ENCODE measurements at regions not wholly inside any gene's neighbourhood (a gene's known extent, or its start where the extent isn't known, plus 50 kb on each side); places are given as distances from the start of the nearest gene placed in this dataset.

DNA sequence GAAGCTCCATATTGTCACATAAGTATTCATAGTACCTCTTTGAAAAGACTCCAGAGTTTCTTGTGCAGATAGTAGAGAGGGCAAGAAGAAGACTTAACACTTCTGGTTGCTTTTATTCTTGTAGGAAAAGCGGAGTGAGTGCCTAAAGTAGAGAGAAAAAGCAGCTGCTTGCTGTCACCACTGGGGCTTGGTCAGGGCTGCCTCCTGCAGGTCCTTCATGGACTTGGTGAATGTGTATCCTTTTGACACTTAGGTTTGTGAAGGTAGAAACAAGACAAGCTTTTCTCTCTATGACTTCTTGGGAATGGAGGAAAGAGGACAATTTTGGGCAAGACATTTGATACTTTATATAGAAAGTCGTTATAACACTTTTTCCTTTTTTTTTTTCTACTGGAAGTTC, 312.8 kb upstream of the FANCL start:
- peaks cover 0 to 9% (median 5%) of the 10 kb centered on the region in 3 donors for H3K27me3 Mint-ChIP-seq
- H3K36me3 Mint-ChIP-seq = no peaks in the 10 kb centered on the region
- no peak overlapping the region for H3K27ac Mint-ChIP-seq
- DNase-seq (no peak), ATAC-seq (ENCODE audit: low read depth in 2 of 2) (no peak)
- no peaks in the 10 kb centered on the region for H3K9me3 Mint-ChIP-seq
- no peaks in the 10 kb centered on the region for H3K4me1 Mint-ChIP-seq
- no peak overlapping the region for H3K4me3 Mint-ChIP-seq

DNA sequence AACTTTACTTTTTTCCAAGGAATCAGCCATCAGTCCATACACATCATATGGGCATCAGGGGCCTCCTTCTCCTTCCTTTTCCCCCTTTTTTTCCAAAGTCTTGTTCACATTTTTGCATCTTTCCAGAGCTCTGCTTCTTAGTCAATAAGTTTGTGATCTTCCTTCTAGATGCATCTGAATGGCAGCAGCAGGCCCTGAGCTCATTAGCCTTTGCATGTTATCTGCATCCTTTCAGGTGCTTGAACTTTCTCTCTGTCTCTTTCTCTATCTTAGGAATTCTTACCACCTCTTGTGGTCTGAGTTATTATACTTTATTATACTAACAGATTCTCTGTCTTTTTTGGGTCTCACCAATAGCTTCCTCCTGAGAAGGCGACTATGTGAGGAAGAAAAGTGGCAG, 312.4 kb upstream of the FANCL start:
- Mint-ChIP-seq H3K27me3 (peaks cover 0 to 9% (median 5%) of the 10 kb centered on the region in 3 donors), H3K4me3 (no peak overlapping the region)
- DNase-seq = no peak

DNA sequence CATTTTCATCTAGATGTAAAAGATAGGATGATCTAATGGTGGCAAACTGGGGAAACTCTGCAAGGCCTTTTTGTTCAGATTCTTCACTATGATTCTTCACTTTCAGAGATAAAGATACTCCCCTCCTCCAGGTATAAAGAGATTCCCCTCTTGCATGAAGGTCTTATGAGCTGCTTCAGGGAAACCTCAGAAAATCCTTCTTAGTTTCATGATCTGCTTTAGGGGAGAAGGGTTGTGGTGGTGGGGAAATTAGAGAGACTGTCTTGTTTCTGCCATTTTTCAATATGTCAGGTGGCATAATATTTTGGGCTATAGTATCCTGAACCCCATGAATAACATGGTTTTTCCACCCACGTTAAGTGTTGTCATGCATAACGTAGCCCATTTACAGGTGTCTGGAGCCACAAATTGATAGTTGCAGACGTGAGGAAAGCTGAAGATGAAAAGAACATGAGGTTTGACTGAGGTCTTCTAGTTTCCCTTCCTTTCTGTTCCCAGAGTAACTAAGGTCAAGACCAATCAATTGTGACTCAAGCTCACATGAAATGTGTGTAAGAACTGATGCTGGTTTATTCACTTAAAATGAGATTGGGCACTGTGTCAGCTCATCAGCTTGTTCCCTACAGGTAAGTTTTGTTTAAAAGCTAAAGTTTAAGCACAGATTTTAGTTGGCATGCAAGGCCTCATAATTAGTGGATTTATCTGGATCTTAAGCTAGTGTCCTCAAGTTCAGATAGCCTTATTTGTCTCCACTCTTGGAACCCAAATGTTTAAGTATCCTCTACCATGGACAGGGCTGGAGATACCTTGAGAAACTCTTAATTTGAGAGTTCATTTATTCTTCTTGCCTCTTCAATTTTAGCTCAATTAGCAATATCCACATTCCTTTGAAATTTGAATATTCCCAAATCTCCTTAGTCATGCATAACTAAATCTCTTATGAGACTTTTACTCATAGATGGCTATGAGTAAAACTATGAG, 304.5 kb upstream of the FANCL start:
- H3K4me3 Mint-ChIP-seq = peak overlapping the region in 1 of 8 donors; percentile 25
- peaks cover 0 to 12% (median 0%) of the 10 kb centered on the region in 3 donors for H3K27me3 Mint-ChIP-seq
- no peaks in the 10 kb centered on the region for H3K9me3 Mint-ChIP-seq
- no peak overlapping the region for H3K27ac Mint-ChIP-seq
- no peak for ATAC-seq (ENCODE audit: low read depth in 2 of 2)
- no peaks in the 10 kb centered on the region for H3K36me3 Mint-ChIP-seq
- no peaks in the 10 kb centered on the region for H3K4me1 Mint-ChIP-seq
- no peak for DNase-seq

More for the DNA sequence above, 312.4 kb upstream of the FANCL start:
- no peak for ATAC-seq (ENCODE audit: low read depth in 2 of 2)
- no peaks in the 10 kb centered on the region for H3K9me3 Mint-ChIP-seq
- H3K4me1 Mint-ChIP-seq = no peaks in the 10 kb centered on the region
- H3K27ac Mint-ChIP-seq = no peak overlapping the region
- H3K36me3 Mint-ChIP-seq = no peaks in the 10 kb centered on the region

DNA sequence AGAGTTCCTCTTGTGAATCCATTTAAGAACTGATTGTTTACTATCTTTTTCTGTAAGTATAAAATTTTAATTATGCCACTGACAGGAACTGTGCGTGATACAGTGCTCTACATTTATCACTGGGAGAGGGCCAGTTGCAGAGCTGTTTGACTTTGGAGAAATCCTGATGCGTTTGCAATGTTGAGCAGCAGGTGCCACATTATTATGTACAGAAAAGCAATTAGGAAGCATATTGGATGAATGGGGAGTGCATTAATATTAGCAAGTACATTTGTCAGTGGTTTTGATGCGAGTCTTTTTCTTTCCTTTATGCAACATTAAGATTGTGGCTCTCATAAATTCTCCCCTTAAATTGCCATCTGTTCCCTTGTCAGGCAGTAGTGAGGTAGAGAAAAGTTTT, 302.3 kb upstream of the FANCL start:
- Mint-ChIP-seq H3K4me1 (no peaks in the 10 kb centered on the region), H3K36me3 (no peaks in the 10 kb centered on the region), H3K9me3 (no peaks in the 10 kb centered on the region), H3K4me3 (no peak overlapping the region), H3K27me3 (peaks cover 0 to 14% (median 0%) of the 10 kb centered on the region in 3 donors), H3K27ac (no peak overlapping the region)
- DNase-seq (no peak), ATAC-seq (ENCODE audit: low read depth in 2 of 2) (no peak)

DNA sequence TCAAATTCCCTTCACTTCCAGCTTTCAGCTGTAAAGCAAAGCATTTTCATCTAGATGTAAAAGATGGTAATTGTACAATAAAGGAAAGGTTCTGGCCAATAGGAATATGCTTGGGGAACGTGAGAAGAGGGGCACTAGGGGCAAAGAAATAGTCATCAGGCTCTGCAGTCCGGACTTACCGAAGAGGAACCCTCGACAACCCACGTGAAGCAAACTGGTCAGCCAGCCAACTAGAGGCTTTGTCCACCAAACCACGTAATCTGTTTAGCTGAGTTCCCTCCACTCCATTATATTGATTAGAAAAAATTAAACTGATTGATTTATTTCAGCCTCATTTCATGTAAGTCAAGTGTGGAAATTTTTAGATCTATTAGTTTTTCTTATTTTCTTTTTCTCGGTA, 300.4 kb upstream of the FANCL start:
- ATAC-seq (ENCODE audit: low read depth in 2 of 2) (no peak), DNase-seq (no peak)
- H3K27me3 Mint-ChIP-seq = peaks cover 0 to 8% (median 0%) of the 10 kb centered on the region in 3 donors
- no peaks in the 10 kb centered on the region for H3K36me3 Mint-ChIP-seq
- no peak overlapping the region for H3K4me3 Mint-ChIP-seq
- H3K27ac Mint-ChIP-seq = no peak overlapping the region
- no peaks in the 10 kb centered on the region for H3K9me3 Mint-ChIP-seq
- H3K4me1 Mint-ChIP-seq = no peaks in the 10 kb centered on the region

DNA sequence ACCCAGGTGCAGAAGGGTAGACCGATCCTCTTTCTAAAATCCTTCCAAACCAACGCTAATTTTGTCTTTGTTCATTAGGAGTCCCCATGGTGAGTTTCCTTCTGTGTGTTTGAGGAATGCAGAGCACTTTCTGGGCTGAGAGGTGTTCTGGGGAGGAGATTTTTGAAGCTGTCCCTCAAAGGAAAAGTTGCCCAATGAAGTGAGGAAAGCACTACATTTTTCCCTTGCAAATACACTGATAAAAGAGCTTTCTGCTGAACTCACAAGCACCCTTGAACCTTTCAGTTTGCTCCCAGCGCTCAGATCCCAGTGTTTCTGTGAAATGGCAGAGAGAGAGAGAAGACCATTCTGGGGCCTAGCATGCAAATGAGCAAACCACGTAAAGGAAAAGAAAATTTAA, 299.6 kb upstream of the FANCL start:
- Mint-ChIP-seq H3K36me3 (no peaks in the 10 kb centered on the region), H3K27me3 (peaks cover 0 to 7% (median 0%) of the 10 kb centered on the region in 3 donors), H3K27ac (no peak overlapping the region), H3K4me3 (no peak overlapping the region), H3K4me1 (no peaks in the 10 kb centered on the region), H3K9me3 (no peaks in the 10 kb centered on the region)
- ATAC-seq (ENCODE audit: low read depth in 2 of 2) (no peak), DNase-seq (no peak)

DNA sequence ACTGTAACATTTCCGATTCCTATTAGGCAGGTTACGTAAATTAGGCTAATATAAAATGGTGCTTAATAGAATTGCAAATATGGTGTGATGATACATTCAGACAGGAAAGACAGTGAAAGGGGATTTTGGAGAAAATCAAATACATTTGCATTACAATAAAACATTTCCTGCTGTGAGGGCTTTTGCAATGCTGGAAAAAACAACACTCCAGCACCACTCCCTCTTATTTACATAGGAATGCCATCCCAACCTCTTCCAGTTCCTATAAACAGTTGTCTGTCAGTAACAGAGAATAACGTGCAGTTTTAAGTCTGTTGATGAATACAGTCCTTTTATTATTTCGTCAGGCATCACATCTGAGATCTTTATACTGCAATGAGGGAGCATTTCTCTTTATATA, 298.8 kb upstream of the FANCL start:
- ATAC-seq (ENCODE audit: low read depth in 2 of 2) (no peak), DNase-seq (no peak)
- Mint-ChIP-seq H3K4me3 (no peak overlapping the region), H3K9me3 (no peaks in the 10 kb centered on the region), H3K27me3 (peaks cover 0 to 7% (median 0%) of the 10 kb centered on the region in 3 donors), H3K27ac (no peak overlapping the region), H3K4me1 (no peaks in the 10 kb centered on the region), H3K36me3 (no peaks in the 10 kb centered on the region)

DNA sequence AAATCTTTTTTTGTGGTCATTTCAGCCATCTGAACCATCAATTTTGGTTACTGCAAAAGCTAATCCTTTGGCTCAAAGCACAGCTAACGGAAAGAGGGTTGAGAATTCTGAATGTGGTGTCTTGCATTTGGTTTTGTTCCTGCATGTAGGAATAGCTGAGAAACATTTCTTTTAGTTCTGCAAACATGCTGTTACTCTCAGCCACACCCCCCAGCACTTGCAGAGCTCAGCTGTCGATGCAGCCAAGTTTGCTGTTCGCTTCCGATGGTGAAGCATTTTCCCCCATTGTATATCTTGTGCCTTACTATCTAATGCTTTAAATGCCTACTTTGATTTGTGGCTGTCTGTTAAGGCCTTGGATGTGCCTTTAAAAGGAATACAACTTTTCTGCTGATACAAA, 294.9 kb upstream of the FANCL start:
- Mint-ChIP-seq H3K4me3 (no peak overlapping the region), H3K27me3 (peaks cover 0 to 13% (median 8%) of the 10 kb centered on the region in 3 donors), H3K36me3 (no peaks in the 10 kb centered on the region), H3K4me1 (no peaks in the 10 kb centered on the region), H3K9me3 (no peaks in the 10 kb centered on the region), H3K27ac (no peak overlapping the region)
- DNase-seq (no peak), ATAC-seq (ENCODE audit: low read depth in 2 of 2) (no peak)

DNA sequence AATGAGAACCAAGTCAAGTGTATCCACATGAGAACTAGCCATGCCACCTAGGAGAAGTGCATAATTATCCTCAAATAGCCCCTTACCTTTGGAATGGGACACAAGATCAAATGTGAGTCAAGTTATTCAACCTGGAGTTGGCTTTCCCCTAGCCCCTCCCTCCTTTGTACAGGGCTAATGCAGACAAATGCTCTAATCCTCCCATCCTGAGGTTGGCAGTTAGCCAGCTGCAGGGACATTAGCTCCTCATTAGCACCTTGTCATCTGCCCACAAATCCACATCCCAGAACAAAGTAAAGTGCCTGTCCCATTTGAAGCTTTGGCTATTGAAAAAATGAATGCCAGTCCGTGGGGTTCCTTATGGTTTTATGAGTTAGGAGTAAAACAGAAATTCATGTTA, 294.1 kb upstream of the FANCL start:
- no peaks in the 10 kb centered on the region for H3K9me3 Mint-ChIP-seq
- H3K36me3 Mint-ChIP-seq = no peaks in the 10 kb centered on the region
- ATAC-seq (ENCODE audit: low read depth in 2 of 2) = no peak
- peaks cover 0 to 8% (median 7%) of the 10 kb centered on the region in 3 donors for H3K27me3 Mint-ChIP-seq
- H3K4me1 Mint-ChIP-seq = no peaks in the 10 kb centered on the region
- no peak overlapping the region for H3K4me3 Mint-ChIP-seq
- H3K27ac Mint-ChIP-seq = peak overlapping the region in 1 of 6 donors; percentile 34
- no peak for DNase-seq

DNA sequence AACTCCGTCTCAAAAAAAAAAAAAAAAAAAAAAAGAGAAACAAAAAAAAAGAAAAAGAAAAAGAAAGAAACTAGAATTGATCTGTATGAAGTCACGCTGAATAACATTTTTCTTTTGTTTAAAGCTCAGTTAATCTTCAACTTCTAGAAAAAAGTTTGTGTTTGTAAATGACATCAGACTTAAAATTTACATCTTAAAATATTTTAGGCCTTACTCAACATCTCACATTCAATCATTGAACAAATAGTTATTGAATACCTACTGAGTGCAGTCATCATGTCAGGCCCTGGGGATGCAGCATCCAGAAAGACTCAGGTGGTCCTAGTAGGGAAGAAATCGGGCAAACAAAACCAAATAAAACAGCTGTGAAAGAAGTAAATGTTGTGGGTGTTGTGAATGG, 292.3 kb upstream of the FANCL start:
- Mint-ChIP-seq H3K36me3 (no peaks in the 10 kb centered on the region), H3K4me1 (no peaks in the 10 kb centered on the region), H3K27me3 (peaks cover 0 to 8% (median 7%) of the 10 kb centered on the region in 3 donors), H3K27ac (no peak overlapping the region), H3K9me3 (no peaks in the 10 kb centered on the region), H3K4me3 (no peak overlapping the region)
- DNase-seq = no peak
- no peak for ATAC-seq (ENCODE audit: low read depth in 2 of 2)

DNA sequence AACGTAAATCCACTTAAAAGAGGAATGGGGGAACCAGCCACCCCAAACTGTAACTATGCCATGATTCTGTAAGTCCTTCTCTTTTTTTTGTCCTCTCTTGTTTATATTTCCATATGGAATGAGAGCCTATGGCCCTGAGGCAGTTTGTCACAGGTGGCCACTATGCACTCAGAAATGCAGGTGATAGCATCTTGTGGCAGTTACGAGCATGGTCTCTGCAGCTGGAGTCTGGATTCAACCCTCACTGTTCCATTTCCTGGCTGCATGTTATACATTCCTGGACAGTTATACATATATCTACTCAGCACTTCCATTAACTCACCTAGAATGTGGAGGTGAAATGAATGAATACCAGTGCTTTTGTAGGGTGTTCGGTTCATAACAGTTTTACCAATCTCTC, 291.5 kb upstream of the FANCL start:
- Mint-ChIP-seq H3K9me3 (no peaks in the 10 kb centered on the region), H3K4me3 (no peak overlapping the region), H3K27me3 (peaks cover 0 to 8% (median 7%) of the 10 kb centered on the region in 3 donors), H3K27ac (peak overlapping the region in 1 of 6 donors; percentile 84), H3K36me3 (no peaks in the 10 kb centered on the region), H3K4me1 (no peaks in the 10 kb centered on the region)
- no peak for DNase-seq
- no peak for ATAC-seq (ENCODE audit: low read depth in 2 of 2)

DNA sequence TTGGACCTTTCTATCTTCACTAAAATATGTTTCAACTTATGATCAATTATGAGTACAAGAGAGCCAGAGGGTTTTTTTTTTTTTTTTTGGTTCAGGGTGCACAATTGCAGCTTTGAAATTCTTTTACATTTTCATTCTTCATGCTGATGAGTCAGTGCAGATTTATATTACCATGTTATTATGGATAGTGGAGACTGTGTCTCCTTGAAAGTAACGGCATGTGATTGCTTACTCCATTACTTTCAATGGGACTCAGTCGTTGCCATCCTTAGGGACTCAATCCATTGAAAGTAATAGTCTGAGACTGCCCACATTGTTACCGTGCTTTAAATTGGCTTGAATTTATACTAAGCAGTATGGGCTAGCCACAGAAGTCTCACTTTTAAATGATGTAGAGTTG, 286.5 kb upstream of the FANCL start:
- Mint-ChIP-seq H3K27me3 (peaks cover 0 to 5% (median 0%) of the 10 kb centered on the region in 3 donors), H3K9me3 (no peaks in the 10 kb centered on the region), H3K27ac (no peak overlapping the region), H3K4me1 (no peaks in the 10 kb centered on the region), H3K4me3 (no peak overlapping the region), H3K36me3 (no peaks in the 10 kb centered on the region)
- DNase-seq = no peak
- ATAC-seq (ENCODE audit: low read depth in 2 of 2) = no peak

DNA sequence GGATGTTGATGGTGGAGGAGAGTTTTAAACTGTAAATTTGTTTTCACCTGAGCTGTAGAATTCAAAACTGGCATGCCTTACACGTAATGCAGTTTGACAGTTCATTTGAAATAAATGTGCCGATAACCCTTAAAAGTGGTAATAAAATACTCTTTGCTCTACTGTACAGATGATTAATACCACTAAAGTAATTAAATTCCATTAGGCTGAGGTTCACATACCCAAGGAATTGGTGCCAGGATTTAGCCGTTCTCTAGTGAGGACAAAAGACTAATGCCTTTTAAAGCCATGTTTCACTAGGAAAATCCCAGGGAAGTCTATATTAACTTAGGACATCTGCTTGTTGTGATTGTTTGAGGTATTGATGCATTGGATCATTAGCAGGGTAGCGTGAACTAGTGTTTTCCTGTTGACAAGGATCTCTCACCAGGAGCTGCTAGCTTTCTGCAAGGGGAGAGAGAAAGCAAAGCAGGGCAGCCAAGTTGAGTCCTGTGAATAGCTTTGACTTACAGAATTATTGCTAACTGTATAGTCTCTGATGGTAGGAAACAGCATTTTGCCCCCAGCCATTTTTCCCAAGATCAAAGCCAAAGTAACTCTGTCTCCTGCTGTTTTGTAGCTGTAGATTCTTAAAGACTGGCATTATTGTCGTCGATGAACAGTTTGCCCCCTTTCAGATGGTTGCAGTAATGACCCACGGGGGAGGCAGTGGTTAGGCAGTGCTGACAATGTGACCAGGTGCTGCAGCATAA, 280.9 kb upstream of the FANCL start:
- ATAC-seq (ENCODE audit: low read depth in 2 of 2) (no peak), DNase-seq (no peak)
- H3K9me3 Mint-ChIP-seq = no peaks in the 10 kb centered on the region
- H3K4me3 Mint-ChIP-seq = no peak overlapping the region
- H3K36me3 Mint-ChIP-seq = no peaks in the 10 kb centered on the region
- H3K27ac Mint-ChIP-seq = no peak overlapping the region
- H3K27me3 Mint-ChIP-seq = no peaks in the 10 kb centered on the region
- no peaks in the 10 kb centered on the region for H3K4me1 Mint-ChIP-seq

DNA sequence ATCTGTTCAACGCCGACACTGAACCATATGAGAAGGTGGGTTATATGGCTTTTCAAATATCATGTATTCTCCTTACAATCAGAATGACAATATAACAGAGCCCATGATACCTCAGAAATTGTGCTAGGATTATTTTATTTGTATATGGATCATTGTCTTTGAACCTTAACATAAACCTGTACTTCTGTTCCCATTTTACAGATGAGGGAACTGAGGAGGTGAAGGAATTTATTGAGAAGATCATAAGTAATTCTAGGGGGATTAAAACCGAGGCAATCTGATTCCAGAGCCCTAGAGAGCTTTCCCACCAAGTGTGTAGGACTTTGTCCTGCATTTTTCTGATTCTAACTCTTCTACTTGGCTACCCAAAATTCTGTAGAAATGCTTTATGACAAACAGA, 279.8 kb upstream of the FANCL start:
- Mint-ChIP-seq H3K4me3 (no peak overlapping the region), H3K9me3 (no peaks in the 10 kb centered on the region), H3K27ac (no peak overlapping the region), H3K36me3 (no peaks in the 10 kb centered on the region), H3K4me1 (no peaks in the 10 kb centered on the region), H3K27me3 (no peaks in the 10 kb centered on the region)
- ATAC-seq (ENCODE audit: low read depth in 2 of 2) (no peak), DNase-seq (no peak)

Data from naive B cell (primary cell).